HEK293 (cell line): ENCODE measurements at regions not wholly inside any gene's neighbourhood (a gene's known extent, or its start where the extent isn't known, plus 50 kb on each side); places are given as distances from the start of the nearest gene placed in this dataset.

Experiments used
- GLIS1 ChIP-seq: fragments of 450-650 bp; formaldehyde crosslinking; IDR thresholded peaks from 2 replicates; pipeline ENCODE4 v1.5.1; 2016; ENCODE audit warnings: missing biosample characterization, missing genetic modification characterization
- KLF1 ChIP-seq: fragments of 450-650 bp; formaldehyde crosslinking; IDR thresholded peaks from 2 replicates; pipeline ENCODE4 v1.5.1; 2016; ENCODE audit warnings: missing biosample characterization, missing genetic modification characterization
- SP3 ChIP-seq: fragments of 450-650 bp; formaldehyde crosslinking; IDR thresholded peaks from 2 replicates; pipeline ENCODE4 v1.5.1; 2016; ENCODE audit warnings: missing biosample characterization, missing genetic modification characterization
- ZFP69B ChIP-seq: fragments of 450-650 bp; formaldehyde crosslinking; IDR thresholded peaks from 2 replicates; pipeline ENCODE4 v1.5.1; 2016; ENCODE audit warnings: missing biosample characterization, missing genetic modification characterization
- ZNF785 ChIP-seq: fragments of 450-650 bp; formaldehyde crosslinking; IDR thresholded peaks from 2 replicates; pipeline ENCODE4 v1.5.1; 2016; ENCODE audit warnings: missing biosample characterization, missing genetic modification characterization
- ZSCAN18 ChIP-seq: fragments of 450-650 bp; formaldehyde crosslinking; IDR thresholded peaks from 2 replicates; pipeline ENCODE4 v1.5.1; 2016; ENCODE audit warnings: missing biosample characterization, missing genetic modification characterization

DNA sequence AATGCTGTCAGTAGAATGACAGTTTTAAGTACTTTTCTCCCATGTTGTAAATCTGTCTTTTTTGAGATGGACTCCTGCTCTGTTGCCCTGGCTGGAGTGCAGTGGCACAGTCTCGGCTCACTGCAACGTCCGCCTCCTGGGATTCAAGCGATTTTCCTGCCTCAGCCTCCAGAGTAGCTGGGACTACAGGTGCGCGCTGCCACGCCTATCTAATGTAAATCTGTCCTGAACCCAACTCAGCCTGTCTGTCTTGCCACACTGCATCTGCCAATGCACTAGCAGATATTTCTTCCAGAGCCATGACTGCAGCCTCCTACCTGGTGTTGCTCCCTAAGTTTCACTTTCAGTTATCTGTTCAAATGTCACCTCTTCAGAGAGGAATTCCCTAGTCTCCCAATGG is 264.1 kb downstream of the PHF14 start:
- no peak for TF ChIP-seq ZFP69B
- no peak for TF ChIP-seq KLF1
- TF ChIP-seq GLIS1 (tag by site-specific recombination) = no peak
- TF ChIP-seq SP3 = no peak
- no peak for TF ChIP-seq ZNF785 (tag by site-specific recombination)
- TF ChIP-seq ZSCAN18 (tag by site-specific recombination) = no peak
